ENCODE measurements at regions not wholly inside any gene's neighbourhood (a gene's known extent, or its start where the extent isn't known, plus 50 kb on each side); places are given as distances from the start of the nearest gene placed in this dataset.

DNA sequence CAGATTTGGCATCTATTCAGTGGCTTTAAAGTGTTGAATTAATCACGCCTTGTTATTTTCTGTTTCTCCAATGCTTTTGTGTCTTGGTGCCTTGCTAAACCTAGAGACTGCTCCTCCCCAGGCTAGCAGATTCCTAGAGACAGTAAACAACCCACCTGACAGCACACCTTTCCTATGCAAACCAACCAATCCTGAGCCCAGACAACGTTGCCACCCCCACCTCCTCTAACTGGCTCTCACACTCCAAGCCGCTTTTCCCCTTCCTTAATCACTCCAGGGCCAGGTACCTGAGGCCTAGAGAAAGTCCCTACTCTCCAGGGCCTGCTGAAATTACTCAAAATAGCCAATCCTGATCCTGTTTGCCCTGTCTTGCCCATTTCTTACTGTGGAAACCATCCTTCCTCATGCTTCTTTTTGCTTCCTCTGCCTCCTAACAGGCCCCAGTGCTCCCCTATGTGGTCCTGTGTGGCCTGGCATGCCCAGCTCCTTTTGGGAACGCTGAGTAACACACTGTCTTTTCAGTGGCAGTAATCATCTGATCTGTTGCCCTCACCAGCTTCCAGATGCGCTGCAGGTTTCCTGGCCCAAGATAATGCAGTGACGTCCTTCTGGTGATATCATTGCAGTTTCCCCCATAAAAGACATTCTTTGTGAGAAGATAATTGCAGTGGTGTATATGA is 53.4 kb downstream of the GAS1 start:
- H3K4me1 ChIP-seq (ENCODE audit: control insufficient read depth, insufficient read depth, low read length), result no peaks in the 10 kb centered on the region
- no peaks in the 10 kb centered on the region for H3K9me3 ChIP-seq (ENCODE audit: control insufficient read depth in 2 of 2, low read length in 2 of 2)
- H3K4me3 ChIP-seq (ENCODE audit: low read length in 2 of 2), result no peak overlapping the region
- H3K27ac ChIP-seq (ENCODE audit: low read length), result no peak overlapping the region
- no peak overlapping the region for H3K9ac ChIP-seq (ENCODE audit: low read length in 2 of 2)
- H3K27me3 ChIP-seq (ENCODE audit: control insufficient read depth in 1 of 2, insufficient read depth in 2 of 2, low read length in 2 of 2), result no peaks in the 10 kb centered on the region
- no peaks in the 10 kb centered on the region for H3K36me3 ChIP-seq (ENCODE audit: control insufficient read depth in 2 of 2, insufficient read depth in 2 of 2, low read length in 2 of 2)

DNA sequence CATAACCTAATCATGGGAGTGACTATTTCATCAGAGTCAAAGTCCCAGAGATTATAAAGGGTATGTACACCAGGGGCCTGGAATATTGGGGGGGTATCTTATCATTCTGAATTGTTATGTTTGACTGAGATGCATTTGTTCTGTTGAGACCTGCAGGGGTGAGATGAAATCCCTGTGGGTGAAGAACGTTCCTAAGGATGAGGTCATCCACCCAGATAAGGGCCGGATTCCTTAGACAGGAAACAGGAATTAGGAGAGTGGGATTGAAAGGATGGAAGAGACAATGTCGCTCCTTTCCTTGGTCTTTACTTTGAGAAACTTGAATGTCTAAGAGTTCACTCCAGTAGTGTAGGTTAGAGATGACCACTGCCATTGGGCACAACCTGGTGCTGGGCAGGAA is 54.7 kb downstream of the GAS1 start:
- Histone ChIP-seq H3K9me3 (ENCODE audit: control insufficient read depth in 2 of 2, low read length in 2 of 2) (no peaks in the 10 kb centered on the region), H3K9ac (ENCODE audit: low read length in 2 of 2) (no peak overlapping the region), H3K27me3 (ENCODE audit: control insufficient read depth in 1 of 2, insufficient read depth in 2 of 2, low read length in 2 of 2) (no peaks in the 10 kb centered on the region), H3K4me1 (ENCODE audit: control insufficient read depth, insufficient read depth, low read length) (no peaks in the 10 kb centered on the region), H3K36me3 (ENCODE audit: control insufficient read depth in 2 of 2, insufficient read depth in 2 of 2, low read length in 2 of 2) (no peaks in the 10 kb centered on the region), H3K27ac (ENCODE audit: low read length) (no peak overlapping the region), H3K4me3 (ENCODE audit: low read length in 2 of 2) (no peak overlapping the region)

- H3K4me3 ChIP-seq (ENCODE audit: low read length in 2 of 2), result no peak overlapping the region
- H3K27me3 ChIP-seq (ENCODE audit: control insufficient read depth in 1 of 2, insufficient read depth in 2 of 2, low read length in 2 of 2), result no peaks in the 10 kb centered on the region
Observed at GRCh38 chr9:86891886-86892437, 55.3 kb downstream of the GAS1 start.

DNA sequence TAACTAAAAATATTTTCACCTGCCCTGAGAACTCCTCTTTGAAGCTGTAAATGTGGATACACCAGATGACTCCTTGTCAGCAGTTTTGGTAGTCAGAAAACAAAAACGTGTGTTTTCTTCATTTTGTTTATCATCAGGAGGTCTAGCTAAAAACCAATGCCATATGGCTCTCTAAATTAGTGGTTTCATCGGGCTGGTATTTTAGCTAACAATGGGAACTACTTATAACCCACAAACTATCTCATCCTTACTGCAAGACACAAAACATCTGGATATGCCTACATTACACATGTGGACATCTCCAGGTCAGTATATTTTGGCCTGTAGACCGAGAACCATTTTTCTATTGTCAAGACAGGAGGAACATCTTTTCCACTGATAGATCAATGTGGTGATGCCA is 56.2 kb downstream of the GAS1 start:
- no peaks in the 10 kb centered on the region for H3K27me3 ChIP-seq (ENCODE audit: control insufficient read depth in 1 of 2, insufficient read depth in 2 of 2, low read length in 2 of 2)
- no peak overlapping the region for H3K4me3 ChIP-seq (ENCODE audit: low read length in 2 of 2)
- no peaks in the 10 kb centered on the region for H3K4me1 ChIP-seq (ENCODE audit: control insufficient read depth, insufficient read depth, low read length)
- H3K9me3 ChIP-seq (ENCODE audit: control insufficient read depth in 2 of 2, low read length in 2 of 2), result no peaks in the 10 kb centered on the region
- H3K36me3 ChIP-seq (ENCODE audit: control insufficient read depth in 2 of 2, insufficient read depth in 2 of 2, low read length in 2 of 2), result no peaks in the 10 kb centered on the region
- no peak overlapping the region for H3K27ac ChIP-seq (ENCODE audit: low read length)
- H3K9ac ChIP-seq (ENCODE audit: low read length in 2 of 2), result no peak overlapping the region

More at GRCh38 chr9:86891886-86892437, 55.3 kb downstream of the GAS1 start:
- Histone ChIP-seq H3K9me3 (ENCODE audit: control insufficient read depth in 2 of 2, low read length in 2 of 2) (no peaks in the 10 kb centered on the region), H3K4me1 (ENCODE audit: control insufficient read depth, insufficient read depth, low read length) (no peaks in the 10 kb centered on the region), H3K36me3 (ENCODE audit: control insufficient read depth in 2 of 2, insufficient read depth in 2 of 2, low read length in 2 of 2) (no peaks in the 10 kb centered on the region), H3K27ac (ENCODE audit: low read length) (no peak overlapping the region), H3K9ac (ENCODE audit: low read length in 2 of 2) (no peak overlapping the region)

- no peaks in the 10 kb centered on the region for H3K36me3 ChIP-seq (ENCODE audit: control insufficient read depth in 2 of 2, insufficient read depth in 2 of 2, low read length in 2 of 2)
- H3K4me3 ChIP-seq (ENCODE audit: low read length in 2 of 2), result no peak overlapping the region
- no peaks in the 10 kb centered on the region for H3K4me1 ChIP-seq (ENCODE audit: control insufficient read depth, insufficient read depth, low read length)
- H3K9ac ChIP-seq (ENCODE audit: low read length in 2 of 2), result no peak overlapping the region
- no peaks in the 10 kb centered on the region for H3K9me3 ChIP-seq (ENCODE audit: control insufficient read depth in 2 of 2, low read length in 2 of 2)
- H3K27ac ChIP-seq (ENCODE audit: low read length), result no peak overlapping the region
- no peaks in the 10 kb centered on the region for H3K27me3 ChIP-seq (ENCODE audit: control insufficient read depth in 1 of 2, insufficient read depth in 2 of 2, low read length in 2 of 2)
Observed at GRCh38 chr9:86885232-86885631, 62.1 kb downstream of the GAS1 start.

GRCh38 chr9:86876621-86877196 is 70.6 kb downstream of the GAS1 start:
- Histone ChIP-seq H3K9ac (ENCODE audit: low read length in 2 of 2) (no peak overlapping the region), H3K36me3 (ENCODE audit: control insufficient read depth in 2 of 2, insufficient read depth in 2 of 2, low read length in 2 of 2) (no peaks in the 10 kb centered on the region), H3K4me1 (ENCODE audit: control insufficient read depth, insufficient read depth, low read length) (no peaks in the 10 kb centered on the region), H3K9me3 (ENCODE audit: control insufficient read depth in 2 of 2, low read length in 2 of 2) (no peaks in the 10 kb centered on the region), H3K4me3 (ENCODE audit: low read length in 2 of 2) (no peak overlapping the region), H3K27me3 (ENCODE audit: control insufficient read depth in 1 of 2, insufficient read depth in 2 of 2, low read length in 2 of 2) (no peaks in the 10 kb centered on the region), H3K27ac (ENCODE audit: low read length) (no peak overlapping the region)

DNA sequence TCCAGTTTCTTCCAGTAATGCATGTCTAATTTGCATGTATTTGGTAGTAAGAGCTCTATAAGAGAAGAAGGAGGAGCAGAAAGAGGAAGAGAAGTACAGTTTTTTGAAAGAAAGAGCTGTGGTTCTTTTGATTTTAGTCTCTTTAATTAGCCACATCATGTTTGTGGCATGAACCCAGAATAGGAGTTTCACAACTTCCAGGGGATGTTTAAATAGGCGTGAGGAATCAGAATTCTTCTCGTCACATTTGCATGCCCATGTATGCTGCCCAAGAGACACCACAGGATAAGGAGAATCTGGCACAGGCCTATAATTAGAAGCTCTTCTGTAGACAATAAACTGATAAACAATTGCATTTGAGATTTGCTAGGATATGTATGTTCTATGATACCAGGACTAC is 78.7 kb downstream of the GAS1 start:
- no peaks in the 10 kb centered on the region for H3K36me3 ChIP-seq (ENCODE audit: control insufficient read depth in 2 of 2, insufficient read depth in 2 of 2, low read length in 2 of 2)

DNA sequence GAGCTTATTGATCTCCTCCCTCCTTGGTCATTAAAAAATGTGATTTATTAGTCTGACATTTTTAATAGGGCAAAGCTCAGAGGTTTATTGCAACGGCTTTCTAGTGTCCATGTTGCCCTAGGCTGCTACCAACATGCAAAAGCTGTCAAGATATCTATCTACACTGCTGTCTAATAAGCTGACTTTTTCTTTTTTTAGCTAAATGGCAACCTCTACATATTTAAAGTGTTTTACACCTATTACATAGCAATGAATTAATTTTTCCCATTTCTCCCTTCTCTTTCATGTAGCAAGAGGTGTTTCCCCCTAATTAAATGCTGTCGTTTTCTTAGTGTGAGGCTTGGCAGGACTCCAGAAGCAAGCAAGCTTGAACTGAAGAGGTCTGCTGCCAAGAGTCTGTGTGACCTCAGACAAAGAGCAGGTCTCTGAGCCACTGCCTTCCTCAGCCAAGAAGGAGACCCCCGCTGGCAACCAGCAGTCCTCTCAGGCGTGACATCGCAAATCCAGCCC is 79.4 kb downstream of the GAS1 start:
- Histone ChIP-seq H3K4me1 (ENCODE audit: control insufficient read depth, insufficient read depth, low read length) (no peaks in the 10 kb centered on the region), H3K27me3 (ENCODE audit: control insufficient read depth in 1 of 2, insufficient read depth in 2 of 2, low read length in 2 of 2) (no peaks in the 10 kb centered on the region), H3K9me3 (ENCODE audit: control insufficient read depth in 2 of 2, low read length in 2 of 2) (no peaks in the 10 kb centered on the region), H3K9ac (ENCODE audit: low read length in 2 of 2) (no peak overlapping the region), H3K36me3 (ENCODE audit: control insufficient read depth in 2 of 2, insufficient read depth in 2 of 2, low read length in 2 of 2) (no peaks in the 10 kb centered on the region), H3K4me3 (ENCODE audit: low read length in 2 of 2) (no peak overlapping the region), H3K27ac (ENCODE audit: low read length) (no peak overlapping the region)

More for the DNA sequence above, 78.7 kb downstream of the GAS1 start:
- Histone ChIP-seq H3K9me3 (ENCODE audit: control insufficient read depth in 2 of 2, low read length in 2 of 2) (no peaks in the 10 kb centered on the region), H3K27me3 (ENCODE audit: control insufficient read depth in 1 of 2, insufficient read depth in 2 of 2, low read length in 2 of 2) (no peaks in the 10 kb centered on the region), H3K9ac (ENCODE audit: low read length in 2 of 2) (no peak overlapping the region), H3K4me3 (ENCODE audit: low read length in 2 of 2) (no peak overlapping the region), H3K4me1 (ENCODE audit: control insufficient read depth, insufficient read depth, low read length) (no peaks in the 10 kb centered on the region), H3K27ac (ENCODE audit: low read length) (no peak overlapping the region)

DNA sequence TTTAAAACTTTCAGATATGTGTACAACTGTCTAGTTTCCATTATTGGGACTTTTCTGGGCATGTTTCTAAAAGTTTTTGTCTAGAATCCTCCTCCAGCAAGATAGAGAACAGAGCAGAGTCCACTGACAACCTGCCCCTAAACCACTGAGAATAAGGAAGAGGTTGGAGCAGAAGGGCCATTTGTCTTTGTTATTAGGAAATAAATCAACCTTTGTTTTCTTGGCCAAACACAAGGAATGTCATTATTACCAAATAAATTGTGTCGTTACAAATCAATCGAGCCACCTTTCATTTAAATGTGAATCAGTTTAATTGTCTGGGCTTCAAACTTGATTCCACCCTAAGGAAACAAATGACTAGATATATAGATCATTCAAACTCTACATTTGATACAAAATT is 81.4 kb downstream of the GAS1 start:
- Histone ChIP-seq H3K9ac (ENCODE audit: low read length in 2 of 2) (no peak overlapping the region), H3K4me3 (ENCODE audit: low read length in 2 of 2) (no peak overlapping the region), H3K27ac (ENCODE audit: low read length) (no peak overlapping the region), H3K4me1 (ENCODE audit: control insufficient read depth, insufficient read depth, low read length) (no peaks in the 10 kb centered on the region), H3K36me3 (ENCODE audit: control insufficient read depth in 2 of 2, insufficient read depth in 2 of 2, low read length in 2 of 2) (no peaks in the 10 kb centered on the region), H3K27me3 (ENCODE audit: control insufficient read depth in 1 of 2, insufficient read depth in 2 of 2, low read length in 2 of 2) (no peaks in the 10 kb centered on the region), H3K9me3 (ENCODE audit: control insufficient read depth in 2 of 2, low read length in 2 of 2) (no peaks in the 10 kb centered on the region)

DNA sequence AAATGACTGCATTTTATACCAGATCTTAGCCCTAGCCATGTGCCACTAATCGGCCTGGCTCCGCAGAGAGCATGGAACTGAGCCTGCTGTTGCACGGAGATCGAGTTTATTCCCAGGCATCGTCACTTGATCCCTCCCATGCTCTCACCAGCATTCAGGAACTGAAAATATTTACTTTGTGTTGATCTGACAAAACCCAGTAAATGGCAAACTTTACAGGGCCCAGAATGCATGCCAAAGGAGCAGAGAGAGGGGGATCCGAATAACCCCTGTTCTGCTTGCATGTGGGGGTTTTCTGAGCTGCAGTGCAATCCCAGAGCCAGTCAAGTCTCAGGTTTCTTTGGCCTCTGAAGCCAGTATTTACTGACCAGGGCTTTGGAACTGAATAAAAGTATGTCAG is 87.3 kb downstream of the GAS1 start:
- Histone ChIP-seq H3K9ac (ENCODE audit: low read length in 2 of 2) (no peak overlapping the region), H3K27ac (ENCODE audit: low read length) (no peak overlapping the region), H3K9me3 (ENCODE audit: control insufficient read depth in 2 of 2, low read length in 2 of 2) (no peaks in the 10 kb centered on the region), H3K4me1 (ENCODE audit: control insufficient read depth, insufficient read depth, low read length) (no peaks in the 10 kb centered on the region), H3K4me3 (ENCODE audit: low read length in 2 of 2) (no peak overlapping the region), H3K27me3 (ENCODE audit: control insufficient read depth in 1 of 2, insufficient read depth in 2 of 2, low read length in 2 of 2) (no peaks in the 10 kb centered on the region), H3K36me3 (ENCODE audit: control insufficient read depth in 2 of 2, insufficient read depth in 2 of 2, low read length in 2 of 2) (no peaks in the 10 kb centered on the region)

DNA sequence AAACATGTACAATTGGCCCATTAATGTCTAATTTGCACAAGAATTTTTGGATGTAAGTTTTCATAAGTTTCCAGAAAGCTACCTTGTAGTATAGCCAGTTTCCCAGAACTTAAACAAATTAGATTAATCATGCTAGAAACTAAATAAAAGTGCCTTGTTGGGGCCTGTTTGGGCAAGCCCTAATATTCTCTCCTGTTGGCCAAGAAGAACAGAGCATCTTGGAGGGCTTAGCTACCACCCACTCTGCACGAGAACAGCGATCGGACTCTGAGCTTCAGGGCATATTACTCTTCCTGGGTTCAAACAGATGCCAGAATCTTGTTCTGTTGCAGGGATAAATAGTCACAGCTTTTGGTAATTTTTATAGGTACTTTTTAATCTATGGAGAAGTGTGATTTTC is 88.2 kb downstream of the GAS1 start:
- Histone ChIP-seq H3K4me1 (ENCODE audit: control insufficient read depth, insufficient read depth, low read length) (no peaks in the 10 kb centered on the region), H3K27ac (ENCODE audit: low read length) (no peak overlapping the region), H3K9me3 (ENCODE audit: control insufficient read depth in 2 of 2, low read length in 2 of 2) (no peaks in the 10 kb centered on the region), H3K9ac (ENCODE audit: low read length in 2 of 2) (no peak overlapping the region), H3K36me3 (ENCODE audit: control insufficient read depth in 2 of 2, insufficient read depth in 2 of 2, low read length in 2 of 2) (no peaks in the 10 kb centered on the region), H3K4me3 (ENCODE audit: low read length in 2 of 2) (no peak overlapping the region), H3K27me3 (ENCODE audit: control insufficient read depth in 1 of 2, insufficient read depth in 2 of 2, low read length in 2 of 2) (no peaks in the 10 kb centered on the region)
